HepG2 (cell line): ENCODE measurements at regions not wholly inside any gene's neighbourhood (a gene's known extent, or its start where the extent isn't known, plus 50 kb on each side); places are given as distances from the start of the nearest gene placed in this dataset.

ENCODE experiments used
- ATAC-seq: fragments of 200-7000 bp; cut with Tn5 transposase; 3 replicates; pipeline ENCODE4 v1.9.1; 2020; ENCODE audit warnings: mild to moderate bottlenecking, moderate library complexity
- BruUV-seq: library from RNA; stranded (reverse); fragments of 400-500 nt; replicated peaks from 2 replicates; lab custom pipeline; 2021; lab: Mats Ljungman, UMichigan
- CTCF ChIA-PET: fragments of 300-600 bp; formaldehyde crosslinking; extraction: SDS; loops from one replicate; lab custom pipeline; 2021; ENCODE audit warnings: low total read pairs, inconsistent platforms, low intra/inter-chr PET ratio; lab: Yijun Ruan, JAX
- POLR2A ChIA-PET: fragments of 350-600 bp; sonication (Branson Sonifier 250); formaldehyde crosslinking; loops from one replicate; lab custom pipeline; 2020; ENCODE audit warnings: antibody characterized with exemption, inconsistent platforms; lab: Yijun Ruan, JAX
- DNase-seq: peaks from one replicate; pipeline ENCODE4 v3.0.0-alpha.2; 2015; ENCODE audit warnings: low spot score
- FAIRE-seq: peaks from 3 replicates; lab custom pipeline; 2011; peaks lifted over from hg19 to GRCh38; lab: Jason Lieb, UNC
- H2AFZ ChIP-seq: one replicate; pipeline ENCODE4 v1.6.1; 2011; ENCODE audit warnings: low read length, inconsistent platforms
- H3K27ac ChIP-seq: fragments of 300-600 bp; 3 replicates; pipeline ENCODE4 v1.8.0; 2011; ENCODE audit warnings: mixed run types, mild to moderate bottlenecking, mixed read lengths, low read length, inconsistent platforms; ENCODE audit not compliant: insufficient read depth; ENCODE audit errors: extremely low read length
- H3K27me3 ChIP-seq, 2 experiments: fragments of 200-600 bp in 1 of 2; 2 replicates in 1 of 2; 3 replicates in 1 of 2; pipeline versions ENCODE4 v1.6.0 to v1.8.0; 2011; ENCODE audit warnings: low read length in 2 of 2, mild to moderate bottlenecking in 2 of 2, moderate library complexity in 2 of 2, inconsistent platforms in 1 of 2; ENCODE audit not compliant: insufficient read depth in 2 of 2, control insufficient read depth in 1 of 2
- H3K36me3 ChIP-seq, 2 experiments: fragments of 200-600 bp in 1 of 2; replicated peaks in 1 of 2; 2 replicates in 1 of 2; 3 replicates in 1 of 2; pipeline versions ENCODE4 v1.5.1 to v1.8.0; 2011; ENCODE audit warnings: low read length in 2 of 2, inconsistent platforms in 1 of 2; ENCODE audit not compliant: insufficient read depth in 2 of 2, control insufficient read depth in 1 of 2
- H3K4me1 ChIP-seq: 2 replicates; pipeline ENCODE4 v1.5.1; 2012; ENCODE audit warnings: low read length, inconsistent platforms; ENCODE audit not compliant: insufficient read depth
- H3K4me2 ChIP-seq: 2 replicates; pipeline ENCODE4 v1.6.0; 2011; ENCODE audit warnings: low read depth, low read length, inconsistent platforms
- H3K4me3 ChIP-seq, 3 experiments: fragments of 200-600 bp in 1 of 3; sonication (generic), shearing (Covaris generic) in 1 of 3; replicated peaks in 1 of 3; 2 replicates each; pipeline ENCODE4 v1.5.1; 2011 to 2016; ENCODE audit warnings: low read length in 3 of 3, inconsistent platforms in 2 of 3, low read depth in 2 of 3, mild to moderate bottlenecking in 2 of 3, control low read depth in 1 of 3, mixed read lengths in 1 of 3; ENCODE audit not compliant: insufficient read depth in 1 of 3
- H3K79me2 ChIP-seq: one replicate; pipeline ENCODE4 v1.6.1; 2011; ENCODE audit warnings: low read length, inconsistent platforms; ENCODE audit not compliant: insufficient read depth
- H3K9ac ChIP-seq: 2 replicates; pipeline ENCODE4 v1.6.0; 2011; ENCODE audit warnings: mild to moderate bottlenecking, low read depth, low read length, inconsistent platforms; ENCODE audit not compliant: insufficient read depth
- H3K9me3 ChIP-seq: 2 replicates; pipeline ENCODE4 v1.5.1; 2012; ENCODE audit warnings: mild to moderate bottlenecking, low read length
- H4K20me1 ChIP-seq: 2 replicates; pipeline ENCODE4 v1.6.0; 2011; ENCODE audit warnings: inconsistent platforms, mild to moderate bottlenecking, low read length, moderate library complexity; ENCODE audit not compliant: insufficient read depth
- ARNT ChIP-seq: fragments of 450-650 bp; IDR thresholded peaks from 2 replicates; pipeline ENCODE4 v1.6.1; 2017
- ESRRA ChIP-seq: sonication (generic); formaldehyde crosslinking; IDR thresholded peaks from 2 replicates; pipeline ENCODE4 v1.5.1; 2020; ENCODE audit warnings: mild to moderate bottlenecking, low read depth, missing genetic modification reagents
- FOXC1 ChIP-seq: sonication (generic); formaldehyde crosslinking; IDR thresholded peaks from 2 replicates; pipeline ENCODE4 v1.8.0; 2022; ENCODE audit warnings: mild to moderate bottlenecking, missing genetic modification reagents, borderline replicate concordance
- HMG20A ChIP-seq: IDR thresholded peaks from 2 replicates; pipeline ENCODE4 v1.6.1; 2016; ENCODE audit warnings: borderline replicate concordance
- MED8 ChIP-seq: sonication (generic); formaldehyde crosslinking; IDR thresholded peaks from 2 replicates; pipeline ENCODE4 v1.8.1; 2023; ENCODE audit warnings: mild to moderate bottlenecking, missing genetic modification reagents; ENCODE audit not compliant: insufficient replicate concordance
- NFE2 ChIP-seq: sonication (generic); formaldehyde crosslinking; IDR thresholded peaks from 2 replicates; pipeline ENCODE4 v1.4.0; 2020; ENCODE audit warnings: missing genetic modification reagents
- SMARCC2 ChIP-seq: fragments of 450-650 bp; IDR thresholded peaks from 2 replicates; pipeline ENCODE4 v1.6.1; 2017; ENCODE audit warnings: antibody characterized with exemption, mild to moderate bottlenecking
- SOX5 ChIP-seq: IDR thresholded peaks from 2 replicates; pipeline ENCODE4 v1.6.1; 2016; ENCODE audit warnings: borderline replicate concordance
- TCF12 ChIP-seq, 2 experiments: fragments of 450-650 bp in 1 of 2; sonication (generic) in 1 of 2; formaldehyde crosslinking in 1 of 2; IDR thresholded peaks; 2 replicates each; pipeline versions ENCODE4 v1.6.1 to v1.8.0; 2017 to 2022; ENCODE audit warnings: antibody characterized with exemption in 1 of 2, mild to moderate bottlenecking in 1 of 2, missing genetic modification reagents in 1 of 2, moderate library complexity in 1 of 2
- ZFP36L2 ChIP-seq: sonication (generic); formaldehyde crosslinking; IDR thresholded peaks from 2 replicates; pipeline ENCODE4 v1.4.0; 2020; ENCODE audit warnings: missing genetic modification reagents
- ZKSCAN8 ChIP-seq: IDR thresholded peaks from 2 replicates; pipeline ENCODE4 v1.6.1; 2016; ENCODE audit warnings: borderline replicate concordance, missing genetic modification reagents, missing compliant biosample characterization
- ZNF468 ChIP-seq: sonication (generic); formaldehyde crosslinking; IDR thresholded peaks from 2 replicates; pipeline ENCODE4 v1.8.0; 2022; ENCODE audit warnings: mild to moderate bottlenecking, moderate library complexity, missing genetic modification reagents
- ZNF850 ChIP-seq: sonication (generic); formaldehyde crosslinking; conservative IDR thresholded peaks from 2 replicates; pipeline ENCODE4 v1.9.0; 2021; ENCODE audit warnings: mild to moderate bottlenecking, missing genetic modification reagents
- WGBS: methylation state at CpG from one replicate; pipeline ENCODE4 v1.1.6; 2017; ENCODE audit warnings: low lambda C conversion rate; 5-methylcytosine and 5-hydroxymethylcytosine counted together
- in situ Hi-C: cut with HindIII; loops from 2 replicates; pipeline ENCODE4 v1.10.0; 2017; ENCODE audit warnings: low pct_unique_long_range_greater_than_20kb; ENCODE audit not compliant: extremely low pct_ligation_motif_present
- intact Hi-C: fragments of 100-400 bp; cut with micrococcal nuclease; formaldehyde crosslinking; loops from one replicate; pipeline ENCODE4 v1.10.0; 2022; ENCODE audit not compliant: unreplicated experiment
- TF ChIP-seq, protein P1 (sequence below): sonication (generic); formaldehyde crosslinking; IDR thresholded peaks from 2 replicates; pipeline ENCODE4 v1.5.0; 2020; ENCODE audit warnings: missing genetic modification reagents, mild to moderate bottlenecking, borderline replicate concordance
- TF ChIP-seq, protein P2 (sequence below): sonication (generic); formaldehyde crosslinking; IDR thresholded peaks from 2 replicates; pipeline ENCODE4 v1.4.0; 2020; ENCODE audit warnings: missing genetic modification reagents
- TF ChIP-seq, protein P3 (sequence below): IDR thresholded peaks from 2 replicates; pipeline ENCODE4 v1.6.1; 2016; ENCODE audit warnings: mild to moderate bottlenecking
- TF ChIP-seq, protein P4 (sequence below): sonication (generic); formaldehyde crosslinking; IDR thresholded peaks from 2 replicates; pipeline ENCODE4 v1.8.1; 2023; ENCODE audit warnings: mild to moderate bottlenecking, missing genetic modification reagents
- TF ChIP-seq, protein P5 (sequence below): sonication (generic); formaldehyde crosslinking; IDR thresholded peaks from 2 replicates; pipeline ENCODE4 v1.4.0; 2020; ENCODE audit warnings: mild to moderate bottlenecking, missing genetic modification reagents, borderline replicate concordance

DNA sequence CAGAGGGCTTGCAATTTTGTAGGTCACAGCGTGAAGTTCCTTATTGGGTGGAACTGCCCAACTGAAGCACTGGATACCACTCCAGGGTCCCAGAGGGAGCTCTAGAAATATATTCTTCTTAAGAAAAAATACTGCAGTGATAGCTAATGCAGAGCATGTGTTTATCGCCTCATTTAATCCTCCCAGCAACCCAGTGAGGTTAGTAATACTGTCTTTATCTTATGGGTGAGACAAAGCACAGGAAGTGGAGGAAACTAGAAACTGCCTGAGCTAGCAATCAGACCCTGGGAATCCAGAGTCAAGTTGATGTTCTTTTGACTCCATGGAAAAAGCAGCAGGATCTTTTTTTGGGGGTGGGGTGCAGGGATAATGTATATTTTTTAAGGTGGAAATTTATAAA, 153.3 kb downstream of the PJA2 start:
- no peak overlapping the region for H3K27ac ChIP-seq
- WGBS, result 74% methylated on average over 2 of the region's 2 CpGs
- H3K9ac ChIP-seq, result no peak overlapping the region
- H3K4me2 ChIP-seq, result no peak overlapping the region
- ATAC-seq (no peak), DNase-seq (no peak), FAIRE-seq (no peak)
- no TSS peak for BruUV-seq
- no peak for TF ChIP-seq TCF12 (IDR thresholded peaks at IDR 0.05)
- TF ChIP-seq TCF12 (CRISPR knock-in tag; IDR thresholded peaks at IDR 0.05), result no peak
- TF ChIP-seq ZFP36L2 (CRISPR knock-in tag), result no peak
- TF ChIP-seq, protein P1, sequence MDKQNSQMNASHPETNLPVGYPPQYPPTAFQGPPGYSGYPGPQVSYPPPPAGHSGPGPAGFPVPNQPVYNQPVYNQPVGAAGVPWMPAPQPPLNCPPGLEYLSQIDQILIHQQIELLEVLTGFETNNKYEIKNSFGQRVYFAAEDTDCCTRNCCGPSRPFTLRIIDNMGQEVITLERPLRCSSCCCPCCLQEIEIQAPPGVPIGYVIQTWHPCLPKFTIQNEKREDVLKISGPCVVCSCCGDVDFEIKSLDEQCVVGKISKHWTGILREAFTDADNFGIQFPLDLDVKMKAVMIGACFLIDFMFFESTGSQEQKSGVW, result no peak
- no peak for TF ChIP-seq ZNF850 (CRISPR knock-in tag)
- no peak for TF ChIP-seq ESRRA (CRISPR knock-in tag)
- TF ChIP-seq FOXC1 (CRISPR knock-in tag), result no peak
- no peak for TF ChIP-seq ARNT
- no peak for TF ChIP-seq SOX5 (CRISPR knock-in tag)
- no peak for TF ChIP-seq NFE2 (CRISPR knock-in tag)
- no peak for TF ChIP-seq ZNF468 (CRISPR knock-in tag)
- TF ChIP-seq, protein P2, sequence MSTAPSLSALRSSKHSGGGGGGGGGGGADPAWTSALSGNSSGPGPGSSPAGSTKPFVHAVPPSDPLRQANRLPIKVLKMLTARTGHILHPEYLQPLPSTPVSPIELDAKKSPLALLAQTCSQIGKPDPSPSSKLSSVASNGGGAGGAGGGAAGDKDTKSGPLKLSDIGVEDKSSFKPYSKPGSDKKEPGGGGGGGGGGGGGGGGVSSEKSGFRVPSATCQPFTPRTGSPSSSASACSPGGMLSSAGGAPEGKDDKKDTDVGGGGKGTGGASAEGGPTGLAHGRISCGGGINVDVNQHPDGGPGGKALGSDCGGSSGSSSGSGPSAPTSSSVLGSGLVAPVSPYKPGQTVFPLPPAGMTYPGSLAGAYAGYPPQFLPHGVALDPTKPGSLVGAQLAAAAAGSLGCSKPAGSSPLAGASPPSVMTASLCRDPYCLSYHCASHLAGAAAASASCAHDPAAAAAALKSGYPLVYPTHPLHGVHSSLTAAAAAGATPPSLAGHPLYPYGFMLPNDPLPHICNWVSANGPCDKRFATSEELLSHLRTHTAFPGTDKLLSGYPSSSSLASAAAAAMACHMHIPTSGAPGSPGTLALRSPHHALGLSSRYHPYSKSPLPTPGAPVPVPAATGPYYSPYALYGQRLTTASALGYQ (CRISPR knock-in tag), result no peak
- TF ChIP-seq MED8, result no peak
- TF ChIP-seq, protein P3, sequence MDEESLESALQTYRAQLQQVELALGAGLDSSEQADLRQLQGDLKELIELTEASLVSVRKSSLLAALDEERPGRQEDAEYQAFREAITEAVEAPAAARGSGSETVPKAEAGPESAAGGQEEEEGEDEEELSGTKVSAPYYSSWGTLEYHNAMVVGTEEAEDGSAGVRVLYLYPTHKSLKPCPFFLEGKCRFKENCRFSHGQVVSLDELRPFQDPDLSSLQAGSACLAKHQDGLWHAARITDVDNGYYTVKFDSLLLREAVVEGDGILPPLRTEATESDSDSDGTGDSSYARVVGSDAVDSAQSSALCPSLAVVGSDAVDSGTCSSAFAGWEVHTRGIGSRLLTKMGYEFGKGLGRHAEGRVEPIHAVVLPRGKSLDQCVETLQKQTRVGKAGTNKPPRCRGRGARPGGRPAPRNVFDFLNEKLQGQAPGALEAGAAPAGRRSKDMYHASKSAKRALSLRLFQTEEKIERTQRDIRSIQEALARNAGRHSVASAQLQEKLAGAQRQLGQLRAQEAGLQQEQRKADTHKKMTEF (CRISPR knock-in tag), result no peak
- no peak for TF ChIP-seq HMG20A
- TF ChIP-seq, protein P4, sequence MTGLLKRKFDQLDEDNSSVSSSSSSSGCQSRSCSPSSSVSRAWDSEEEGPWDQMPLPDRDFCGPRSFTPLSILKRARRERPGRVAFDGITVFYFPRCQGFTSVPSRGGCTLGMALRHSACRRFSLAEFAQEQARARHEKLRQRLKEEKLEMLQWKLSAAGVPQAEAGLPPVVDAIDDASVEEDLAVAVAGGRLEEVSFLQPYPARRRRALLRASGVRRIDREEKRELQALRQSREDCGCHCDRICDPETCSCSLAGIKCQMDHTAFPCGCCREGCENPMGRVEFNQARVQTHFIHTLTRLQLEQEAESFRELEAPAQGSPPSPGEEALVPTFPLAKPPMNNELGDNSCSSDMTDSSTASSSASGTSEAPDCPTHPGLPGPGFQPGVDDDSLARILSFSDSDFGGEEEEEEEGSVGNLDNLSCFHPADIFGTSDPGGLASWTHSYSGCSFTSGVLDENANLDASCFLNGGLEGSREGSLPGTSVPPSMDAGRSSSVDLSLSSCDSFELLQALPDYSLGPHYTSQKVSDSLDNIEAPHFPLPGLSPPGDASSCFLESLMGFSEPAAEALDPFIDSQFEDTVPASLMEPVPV (CRISPR knock-in tag), result no peak
- TF ChIP-seq ZKSCAN8 (CRISPR knock-in tag), result no peak
- TF ChIP-seq SMARCC2, result no peak
- TF ChIP-seq, protein P5, sequence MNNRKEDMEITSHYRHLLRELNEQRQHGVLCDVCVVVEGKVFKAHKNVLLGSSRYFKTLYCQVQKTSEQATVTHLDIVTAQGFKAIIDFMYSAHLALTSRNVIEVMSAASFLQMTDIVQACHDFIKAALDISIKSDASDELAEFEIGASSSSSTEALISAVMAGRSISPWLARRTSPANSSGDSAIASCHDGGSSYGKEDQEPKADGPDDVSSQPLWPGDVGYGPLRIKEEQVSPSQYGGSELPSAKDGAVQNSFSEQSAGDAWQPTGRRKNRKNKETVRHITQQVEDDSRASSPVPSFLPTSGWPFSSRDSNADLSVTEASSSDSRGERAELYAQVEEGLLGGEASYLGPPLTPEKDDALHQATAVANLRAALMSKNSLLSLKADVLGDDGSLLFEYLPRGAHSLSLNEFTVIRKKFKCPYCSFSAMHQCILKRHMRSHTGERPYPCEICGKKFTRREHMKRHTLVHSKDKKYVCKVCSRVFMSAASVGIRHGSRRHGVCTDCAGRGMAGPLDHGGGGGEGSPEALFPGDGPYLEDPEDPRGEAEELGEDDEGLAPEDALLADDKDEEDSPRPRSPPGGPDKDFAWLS (CRISPR knock-in tag), result no peak
- no peaks in the 10 kb centered on the region for H3K4me1 ChIP-seq
- H3K9me3 ChIP-seq, result no peaks in the 10 kb centered on the region
- H3K27me3 ChIP-seq, result no peaks in the 10 kb centered on the region; a peak in 2 of 5 replicates
- no peaks in the 10 kb centered on the region for H3K79me2 ChIP-seq
- H4K20me1 ChIP-seq, result no peaks in the 10 kb centered on the region
- intact Hi-C loops, result no loop called here
- ChIA-PET POLR2A (no interaction called here), CTCF (no interaction called here)
- in situ Hi-C loops, result no loop called here
- H3K36me3 ChIP-seq, result no peaks in the 10 kb centered on the region
- no peak overlapping the region for H3K4me3 ChIP-seq
- no peak overlapping the region for H2AFZ ChIP-seq
